ENCODE measurements at regions not wholly inside any gene's neighbourhood (a gene's known extent, or its start where the extent isn't known, plus 50 kb on each side); places are given as distances from the start of the nearest gene placed in this dataset.

GRCh38 chr3:166669781-166670180, 710.3 kb downstream of the ZBBX start:
- intact Hi-C loops (cut with micrococcal nuclease): no loop called here
- TF ChIP-seq, protein P1, sequence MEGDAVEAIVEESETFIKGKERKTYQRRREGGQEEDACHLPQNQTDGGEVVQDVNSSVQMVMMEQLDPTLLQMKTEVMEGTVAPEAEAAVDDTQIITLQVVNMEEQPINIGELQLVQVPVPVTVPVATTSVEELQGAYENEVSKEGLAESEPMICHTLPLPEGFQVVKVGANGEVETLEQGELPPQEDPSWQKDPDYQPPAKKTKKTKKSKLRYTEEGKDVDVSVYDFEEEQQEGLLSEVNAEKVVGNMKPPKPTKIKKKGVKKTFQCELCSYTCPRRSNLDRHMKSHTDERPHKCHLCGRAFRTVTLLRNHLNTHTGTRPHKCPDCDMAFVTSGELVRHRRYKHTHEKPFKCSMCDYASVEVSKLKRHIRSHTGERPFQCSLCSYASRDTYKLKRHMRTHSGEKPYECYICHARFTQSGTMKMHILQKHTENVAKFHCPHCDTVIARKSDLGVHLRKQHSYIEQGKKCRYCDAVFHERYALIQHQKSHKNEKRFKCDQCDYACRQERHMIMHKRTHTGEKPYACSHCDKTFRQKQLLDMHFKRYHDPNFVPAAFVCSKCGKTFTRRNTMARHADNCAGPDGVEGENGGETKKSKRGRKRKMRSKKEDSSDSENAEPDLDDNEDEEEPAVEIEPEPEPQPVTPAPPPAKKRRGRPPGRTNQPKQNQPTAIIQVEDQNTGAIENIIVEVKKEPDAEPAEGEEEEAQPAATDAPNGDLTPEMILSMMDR (IDR thresholded peaks at IDR 0.05; ENCODE audit: borderline replicate concordance): no peak
- Histone ChIP-seq H3K9me3 (replicated peaks) (peaks cover under 1% of the 10 kb centered on the region), H3K36me3 (no peaks in the 10 kb centered on the region), H3K27me3 (ENCODE audit: low read depth) (no peaks in the 10 kb centered on the region), H3K4me1 (no peaks in the 10 kb centered on the region), H3K27ac (replicated peaks) (no peak overlapping the region), H3K4me3 (no peak overlapping the region)
- no peak for DNase-seq

DNA sequence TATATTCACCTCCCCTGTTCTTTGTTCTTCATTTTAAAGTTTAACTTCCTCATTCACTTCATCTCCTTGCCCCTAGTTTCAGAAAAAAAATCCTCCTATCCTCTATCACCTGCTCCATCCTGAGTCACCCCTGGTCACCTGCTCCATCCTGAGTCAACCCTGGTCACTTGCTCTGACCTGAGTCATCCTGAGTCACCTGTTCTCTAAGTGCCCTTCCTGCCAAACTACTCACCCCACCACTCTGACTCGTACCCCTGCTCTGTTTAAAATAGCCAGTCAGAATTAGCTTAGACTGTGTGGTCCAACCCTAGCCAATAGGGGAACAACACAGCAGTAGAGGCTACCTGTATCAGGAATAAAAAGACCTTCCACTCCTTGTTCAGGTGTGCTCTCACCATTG, 716.9 kb downstream of the ZBBX start:
- H3K9me3 ChIP-seq (replicated peaks): peaks cover 60% of the 10 kb centered on the region
- H3K27ac ChIP-seq (replicated peaks): no peak overlapping the region
- no peaks in the 10 kb centered on the region for H3K27me3 ChIP-seq (ENCODE audit: low read depth)
- no peak for DNase-seq
- TF ChIP-seq, protein P1 (IDR thresholded peaks at IDR 0.05; ENCODE audit: borderline replicate concordance): no peak
- no peak overlapping the region for H3K4me3 ChIP-seq
- no peaks in the 10 kb centered on the region for H3K36me3 ChIP-seq
- no peaks in the 10 kb centered on the region for H3K4me1 ChIP-seq
- intact Hi-C loops (cut with micrococcal nuclease): no loop called here

- TF ChIP-seq, protein P1 (IDR thresholded peaks at IDR 0.05; ENCODE audit: borderline replicate concordance): no peak
- H3K27ac ChIP-seq (replicated peaks): no peak overlapping the region
- intact Hi-C loops (cut with micrococcal nuclease): no loop called here
- DNase-seq: no peak
- H3K9me3 ChIP-seq (replicated peaks): peaks cover 73% of the 10 kb centered on the region
- H3K4me1 ChIP-seq: no peaks in the 10 kb centered on the region
- no peak overlapping the region for H3K4me3 ChIP-seq
- no peaks in the 10 kb centered on the region for H3K27me3 ChIP-seq (ENCODE audit: low read depth)
- no peaks in the 10 kb centered on the region for H3K36me3 ChIP-seq
Measured at GRCh38 chr3:166661621-166662020, 718.5 kb downstream of the ZBBX start.

GRCh38 chr3:166660962-166661361, 719.1 kb downstream of the ZBBX start:
- no peaks in the 10 kb centered on the region for H3K4me1 ChIP-seq
- DNase-seq: no peak
- TF ChIP-seq, protein P1 (IDR thresholded peaks at IDR 0.05; ENCODE audit: borderline replicate concordance): no peak
- peaks cover 80% of the 10 kb centered on the region for H3K9me3 ChIP-seq (replicated peaks)
- H3K4me3 ChIP-seq: no peak overlapping the region
- no peaks in the 10 kb centered on the region for H3K36me3 ChIP-seq
- intact Hi-C loops (cut with micrococcal nuclease): no loop called here
- no peak overlapping the region for H3K27ac ChIP-seq (replicated peaks)
- H3K27me3 ChIP-seq (ENCODE audit: low read depth): no peaks in the 10 kb centered on the region

- DNase-seq: no peak
- H3K9me3 ChIP-seq (replicated peaks): peaks cover 4% of the 10 kb centered on the region
- H3K36me3 ChIP-seq: no peaks in the 10 kb centered on the region
- H3K27ac ChIP-seq (replicated peaks): no peak overlapping the region
- TF ChIP-seq, protein P1 (IDR thresholded peaks at IDR 0.05; ENCODE audit: borderline replicate concordance): no peak
- intact Hi-C loops (cut with micrococcal nuclease): no loop called here
- H3K4me1 ChIP-seq: no peaks in the 10 kb centered on the region
- H3K27me3 ChIP-seq (ENCODE audit: low read depth): no peaks in the 10 kb centered on the region
- no peak overlapping the region for H3K4me3 ChIP-seq
Measured at GRCh38 chr3:166637984-166638530, 742.0 kb downstream of the ZBBX start.

Data from left ventricle myocardium inferior (tissue), 1 donor.